ENCODE measurements at regions not wholly inside any gene's neighbourhood (a gene's known extent, or its start where the extent isn't known, plus 50 kb on each side); places are given as distances from the start of the nearest gene placed in this dataset.

GRCh38 chr5:56468277-56468676 lies 235.1 kb upstream of the ANKRD55 start:
- H3K4me1 ChIP-seq = no peaks in the 10 kb centered on the region
- no peaks in the 10 kb centered on the region for H3K36me3 ChIP-seq
- H3K27ac ChIP-seq = no peak overlapping the region
- TF ChIP-seq POLR2A (IDR thresholded peaks at IDR 0.05) (no peak), CTCF (IDR thresholded peaks at IDR 0.05) (no peak)
- no peaks in the 10 kb centered on the region for H3K9me3 ChIP-seq
- no peaks in the 10 kb centered on the region for H3K27me3 ChIP-seq
- DNase-seq = no peak
- H3K4me3 ChIP-seq = no peak overlapping the region

GRCh38 chr5:56467176-56467717 lies 234.1 kb upstream of the ANKRD55 start:
- H3K4me1 ChIP-seq = no peaks in the 10 kb centered on the region
- H3K4me3 ChIP-seq = no peak overlapping the region
- no peak overlapping the region for H3K27ac ChIP-seq
- no peaks in the 10 kb centered on the region for H3K9me3 ChIP-seq
- no peak for TF ChIP-seq POLR2A (IDR thresholded peaks at IDR 0.05)
- TF ChIP-seq CTCF (IDR thresholded peaks at IDR 0.05) = no peak
- no peaks in the 10 kb centered on the region for H3K36me3 ChIP-seq
- no peaks in the 10 kb centered on the region for H3K27me3 ChIP-seq
- no peak for DNase-seq

GRCh38 chr5:56466136-56466816 lies 233.1 kb upstream of the ANKRD55 start:
- H3K27me3 ChIP-seq = no peaks in the 10 kb centered on the region
- no peaks in the 10 kb centered on the region for H3K4me1 ChIP-seq
- H3K9me3 ChIP-seq = no peaks in the 10 kb centered on the region
- no peak overlapping the region for H3K27ac ChIP-seq
- H3K4me3 ChIP-seq = no peak overlapping the region
- TF ChIP-seq CTCF (IDR thresholded peaks at IDR 0.05) (no peak), POLR2A (IDR thresholded peaks at IDR 0.05) (no peak)
- no peak for DNase-seq
- no peaks in the 10 kb centered on the region for H3K36me3 ChIP-seq

GRCh38 chr5:56465769-56466135 lies 232.6 kb upstream of the ANKRD55 start:
- TF ChIP-seq POLR2A (IDR thresholded peaks at IDR 0.05) = no peak
- TF ChIP-seq CTCF (IDR thresholded peaks at IDR 0.05) = no peak
- H3K4me1 ChIP-seq = no peaks in the 10 kb centered on the region
- H3K4me3 ChIP-seq = no peak overlapping the region
- no peaks in the 10 kb centered on the region for H3K27me3 ChIP-seq
- H3K9me3 ChIP-seq = no peaks in the 10 kb centered on the region
- H3K36me3 ChIP-seq = no peaks in the 10 kb centered on the region
- H3K27ac ChIP-seq = no peak overlapping the region
- DNase-seq = no peak

GRCh38 chr5:56464935-56465768 lies 232.0 kb upstream of the ANKRD55 start:
- Histone ChIP-seq H3K27me3 (no peaks in the 10 kb centered on the region), H3K4me3 (no peak overlapping the region), H3K27ac (no peak overlapping the region), H3K36me3 (no peaks in the 10 kb centered on the region), H3K9me3 (no peaks in the 10 kb centered on the region), H3K4me1 (no peaks in the 10 kb centered on the region)
- no peak for DNase-seq
- TF ChIP-seq CTCF (IDR thresholded peaks at IDR 0.05) (no peak), POLR2A (IDR thresholded peaks at IDR 0.05) (no peak)
